ENCODE measurements at regions not wholly inside any gene's neighbourhood (a gene's known extent, or its start where the extent isn't known, plus 50 kb on each side); places are given as distances from the start of the nearest gene placed in this dataset.

GRCh38 chr6:8213995-8214394 is 111.6 kb upstream of the EEF1E1 start:
- CTCF ChIA-PET, result no interaction called here
- intact Hi-C loops (cut with micrococcal nuclease; ENCODE audit: unreplicated experiment), result no loop called here

DNA sequence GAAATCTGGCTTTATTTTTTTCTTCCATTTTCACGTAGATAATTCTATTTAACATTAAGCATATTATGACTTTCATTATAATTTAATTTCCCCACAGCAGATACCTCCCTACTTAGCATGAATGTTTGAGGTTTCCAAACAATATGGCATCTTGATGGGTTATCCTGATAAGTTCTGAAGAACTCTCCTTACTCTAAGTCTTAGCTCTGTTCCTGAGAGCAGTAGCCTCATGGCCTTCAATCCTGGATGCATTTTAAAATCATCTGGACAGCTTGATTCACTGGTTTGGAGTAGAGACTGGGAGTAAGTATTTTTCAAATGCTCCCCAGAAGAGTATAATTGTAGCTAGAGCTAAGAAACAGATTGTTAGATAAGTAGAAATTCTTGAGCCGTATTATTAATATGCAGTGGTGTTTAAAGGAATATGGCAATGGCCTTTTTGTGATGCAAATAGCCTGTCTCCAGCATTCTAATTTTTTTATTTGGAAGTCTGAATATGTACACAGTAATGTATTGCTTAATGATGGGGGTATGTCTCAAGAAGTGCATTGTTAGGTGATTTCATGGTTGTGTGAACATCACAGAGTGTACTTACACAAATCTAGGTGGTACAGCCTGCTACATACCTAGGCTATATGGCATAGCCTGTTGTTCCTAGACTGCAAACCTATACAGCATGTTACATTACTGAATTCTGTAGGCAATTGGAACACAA is 110.5 kb upstream of the EEF1E1 start:
- H3K4me1 ChIP-seq (replicated peaks; ENCODE audit: insufficient read depth), result no peaks in the 10 kb centered on the region
- DNase-seq, result no peak
- no peaks in the 10 kb centered on the region for H3F3A ChIP-seq (ENCODE audit: insufficient read depth, low read depth)
- H4K20me1 ChIP-seq (ENCODE audit: insufficient read depth), result no peaks in the 10 kb centered on the region
- no peaks in the 10 kb centered on the region for H3K27me3 ChIP-seq (ENCODE audit: insufficient read depth, low read depth)
- H3K27ac ChIP-seq, result no peak overlapping the region
- no peak overlapping the region for H3K4me2 ChIP-seq
- ChIA-PET CTCF (no interaction called here), POLR2A (ENCODE audit: unreplicated experiment) (no interaction called here)
- no peak overlapping the region for H3K4me3 ChIP-seq
- intact Hi-C loops (cut with micrococcal nuclease; ENCODE audit: unreplicated experiment), result no loop called here
- no peak for TF ChIP-seq EZH2 (IDR thresholded peaks at IDR 0.05; ENCODE audit: low read depth)
- TF ChIP-seq, protein P1, sequence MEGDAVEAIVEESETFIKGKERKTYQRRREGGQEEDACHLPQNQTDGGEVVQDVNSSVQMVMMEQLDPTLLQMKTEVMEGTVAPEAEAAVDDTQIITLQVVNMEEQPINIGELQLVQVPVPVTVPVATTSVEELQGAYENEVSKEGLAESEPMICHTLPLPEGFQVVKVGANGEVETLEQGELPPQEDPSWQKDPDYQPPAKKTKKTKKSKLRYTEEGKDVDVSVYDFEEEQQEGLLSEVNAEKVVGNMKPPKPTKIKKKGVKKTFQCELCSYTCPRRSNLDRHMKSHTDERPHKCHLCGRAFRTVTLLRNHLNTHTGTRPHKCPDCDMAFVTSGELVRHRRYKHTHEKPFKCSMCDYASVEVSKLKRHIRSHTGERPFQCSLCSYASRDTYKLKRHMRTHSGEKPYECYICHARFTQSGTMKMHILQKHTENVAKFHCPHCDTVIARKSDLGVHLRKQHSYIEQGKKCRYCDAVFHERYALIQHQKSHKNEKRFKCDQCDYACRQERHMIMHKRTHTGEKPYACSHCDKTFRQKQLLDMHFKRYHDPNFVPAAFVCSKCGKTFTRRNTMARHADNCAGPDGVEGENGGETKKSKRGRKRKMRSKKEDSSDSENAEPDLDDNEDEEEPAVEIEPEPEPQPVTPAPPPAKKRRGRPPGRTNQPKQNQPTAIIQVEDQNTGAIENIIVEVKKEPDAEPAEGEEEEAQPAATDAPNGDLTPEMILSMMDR (conservative IDR thresholded peaks at IDR 0.05), result no peak
- no peaks in the 10 kb centered on the region for H3K9me2 ChIP-seq (ENCODE audit: insufficient read depth)
- H3K9me3 ChIP-seq (ENCODE audit: insufficient read depth, low read depth), result no peaks in the 10 kb centered on the region
- H2AFZ ChIP-seq, result no peak overlapping the region
- H3K79me2 ChIP-seq (ENCODE audit: low read depth), result no peaks in the 10 kb centered on the region
- H3K36me3 ChIP-seq (ENCODE audit: low read depth), result no peaks in the 10 kb centered on the region
- BruUV-seq (replicated peaks), result no TSS peak

More at GRCh38 chr6:8213995-8214394, 111.6 kb upstream of the EEF1E1 start:
- Histone ChIP-seq H2AFZ (no peak overlapping the region), H3F3A (ENCODE audit: insufficient read depth, low read depth) (no peaks in the 10 kb centered on the region), H3K9me2 (ENCODE audit: insufficient read depth) (no peaks in the 10 kb centered on the region), H3K9me3 (ENCODE audit: insufficient read depth, low read depth) (no peaks in the 10 kb centered on the region), H4K20me1 (ENCODE audit: insufficient read depth) (no peaks in the 10 kb centered on the region), H3K4me2 (no peak overlapping the region), H3K27ac (no peak overlapping the region), H3K4me3 (no peak overlapping the region), H3K79me2 (ENCODE audit: low read depth) (no peaks in the 10 kb centered on the region), H3K27me3 (ENCODE audit: insufficient read depth, low read depth) (no peaks in the 10 kb centered on the region), H3K4me1 (replicated peaks; ENCODE audit: insufficient read depth) (no peaks in the 10 kb centered on the region), H3K36me3 (ENCODE audit: low read depth) (no peaks in the 10 kb centered on the region)
- BruUV-seq (replicated peaks), result no TSS peak
- no peak for DNase-seq
- POLR2A ChIA-PET (ENCODE audit: unreplicated experiment), result no interaction called here
- TF ChIP-seq, protein P1 (conservative IDR thresholded peaks at IDR 0.05), result no peak
- TF ChIP-seq EZH2 (IDR thresholded peaks at IDR 0.05; ENCODE audit: low read depth), result no peak

GRCh38 chr6:8207869-8208191 is 105.5 kb upstream of the EEF1E1 start:
- Histone ChIP-seq H3K4me1 (replicated peaks; ENCODE audit: insufficient read depth) (no peaks in the 10 kb centered on the region), H3K4me2 (no peak overlapping the region), H4K20me1 (ENCODE audit: insufficient read depth) (no peaks in the 10 kb centered on the region), H3K36me3 (ENCODE audit: low read depth) (no peaks in the 10 kb centered on the region), H3K27me3 (ENCODE audit: insufficient read depth, low read depth) (no peaks in the 10 kb centered on the region), H3K4me3 (no peak overlapping the region), H3K9me2 (ENCODE audit: insufficient read depth) (no peaks in the 10 kb centered on the region), H2AFZ (no peak overlapping the region), H3K79me2 (ENCODE audit: low read depth) (no peaks in the 10 kb centered on the region), H3K9me3 (ENCODE audit: insufficient read depth, low read depth) (no peaks in the 10 kb centered on the region), H3F3A (ENCODE audit: insufficient read depth, low read depth) (no peaks in the 10 kb centered on the region), H3K27ac (no peak overlapping the region)
- DNase-seq, result no peak
- POLR2A ChIA-PET (ENCODE audit: unreplicated experiment), result no interaction called here
- CTCF ChIA-PET, result no interaction called here
- TF ChIP-seq, protein P1 (conservative IDR thresholded peaks at IDR 0.05), result no peak
- no peak for TF ChIP-seq EZH2 (IDR thresholded peaks at IDR 0.05; ENCODE audit: low read depth)
- intact Hi-C loops (cut with micrococcal nuclease; ENCODE audit: unreplicated experiment), result no loop called here
- no TSS peak for BruUV-seq (replicated peaks)
